PC-9 (cell line): ENCODE measurements at regions not wholly inside any gene's neighbourhood (a gene's known extent, or its start where the extent isn't known, plus 50 kb on each side); places are given as distances from the start of the nearest gene placed in this dataset.

Experiments used
- BruUV-seq: library from RNA; stranded (reverse); fragments of 400-500 nt; replicated peaks from 2 replicates; lab custom pipeline; 2021; lab: Mats Ljungman, UMichigan
- CTCF ChIA-PET: fragments of 300-600 bp; sonication (Branson Sonifier 250); formaldehyde crosslinking; loops from one replicate; lab custom pipeline; 2022; ENCODE audit warnings: antibody characterized with exemption; lab: Charles Lee
- POLR2A ChIA-PET: fragments of 300-600 bp; sonication (Branson Sonifier 250); formaldehyde crosslinking; loops from one replicate; lab custom pipeline; 2022; ENCODE audit warnings: antibody characterized with exemption; ENCODE audit not compliant: unreplicated experiment; lab: Charles Lee
- DNase-seq, 2 experiments: peaks; one replicate each; pipeline versions ENCODE4 v3.0.0 to v3.0.0-alpha.2; 2015 to 2022; ENCODE audit warnings: mixed read lengths in 1 of 2
- H2AFZ ChIP-seq: fragments of 200-600 bp; sonication (generic); 2 replicates; pipeline ENCODE4 v1.8.1; 2017; ENCODE audit warnings: antibody characterized with exemption
- H3F3A ChIP-seq: fragments of 200-600 bp; sonication (generic); 2 replicates; pipeline ENCODE4 v1.8.1; 2017; ENCODE audit warnings: antibody characterized with exemption, mild to moderate bottlenecking, low read depth; ENCODE audit not compliant: insufficient read depth
- H3K27ac ChIP-seq: fragments of 200-600 bp; sonication (generic); 2 replicates; pipeline ENCODE4 v1.6.1; 2016; ENCODE audit warnings: mixed run types
- H3K27me3 ChIP-seq: fragments of 200-600 bp; sonication (generic); 2 replicates; pipeline ENCODE4 v1.6.1; 2016; ENCODE audit warnings: low read depth, mixed run types; ENCODE audit not compliant: insufficient read depth
- H3K36me3 ChIP-seq: fragments of 200-600 bp; sonication (generic); 2 replicates; pipeline ENCODE4 v1.6.1; 2016; ENCODE audit warnings: low read depth, mixed run types
- H3K4me1 ChIP-seq: fragments of 200-600 bp; sonication (generic); replicated peaks from 2 replicates; pipeline ENCODE4 v1.6.1; 2016; ENCODE audit warnings: mixed run types; ENCODE audit not compliant: insufficient read depth
- H3K4me2 ChIP-seq: fragments of 200-600 bp; sonication (generic); 2 replicates; pipeline ENCODE4 v1.6.1; 2017; ENCODE audit warnings: mixed run types
- H3K4me3 ChIP-seq: fragments of 200-600 bp; sonication (generic); 2 replicates; pipeline ENCODE4 v1.6.1; 2016; ENCODE audit warnings: mixed run types
- H3K79me2 ChIP-seq: fragments of 200-600 bp; sonication (generic); 2 replicates; pipeline ENCODE4 v1.6.1; 2017; ENCODE audit warnings: low read depth, mixed run types
- H3K9me2 ChIP-seq: fragments of 200-600 bp; sonication (generic); 2 replicates; pipeline ENCODE4 v1.8.1; 2017; ENCODE audit warnings: mild to moderate bottlenecking; ENCODE audit not compliant: insufficient read depth
- H3K9me3 ChIP-seq: fragments of 200-600 bp; sonication (generic); 2 replicates; pipeline ENCODE4 v1.8.1; 2016; ENCODE audit warnings: low read depth; ENCODE audit not compliant: insufficient read depth
- H4K20me1 ChIP-seq: fragments of 200-600 bp; sonication (generic); 2 replicates; pipeline ENCODE4 v1.8.1; 2017; ENCODE audit not compliant: insufficient read depth
- EZH2 ChIP-seq: fragments of 200-600 bp; sonication (generic); IDR thresholded peaks from 2 replicates; pipeline ENCODE4 v1.8.0; 2017; ENCODE audit warnings: antibody characterized with exemption, low read depth
- intact Hi-C: fragments of 100-400 bp; cut with micrococcal nuclease; formaldehyde crosslinking; loops from one replicate; pipeline ENCODE4 v1.10.0; 2022; ENCODE audit not compliant: unreplicated experiment
- TF ChIP-seq, protein P1 (sequence below): fragments of 200-600 bp; sonication (generic); conservative IDR thresholded peaks from 2 replicates; pipeline ENCODE4 v1.6.1; 2017; ENCODE audit warnings: mixed run types, antibody characterized with exemption, mild to moderate bottlenecking, moderate library complexity

DNA sequence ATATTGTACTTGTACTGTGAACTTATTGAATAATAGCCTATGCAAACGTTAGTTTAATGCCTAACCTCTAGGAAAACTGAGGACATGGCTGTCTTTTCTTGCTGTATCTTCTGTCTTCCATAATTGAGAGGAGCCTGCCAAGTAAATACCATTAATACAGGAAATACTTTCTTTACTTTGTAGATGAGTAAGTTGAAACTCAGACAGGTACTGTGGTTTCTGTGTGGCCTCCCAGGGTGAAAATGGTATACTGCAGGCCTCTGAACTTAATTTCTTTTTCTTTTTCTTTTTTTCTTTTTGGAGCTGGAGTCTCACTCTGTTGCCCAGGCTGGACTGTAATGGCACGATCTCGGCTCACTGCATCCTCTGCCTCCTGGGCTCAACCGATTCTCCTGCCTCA lies 208.8 kb upstream of the ADGRL4 start:
- no peaks in the 10 kb centered on the region for H4K20me1 ChIP-seq
- H3K36me3 ChIP-seq: no peaks in the 10 kb centered on the region
- TF ChIP-seq EZH2: no peak
- TF ChIP-seq, protein P1, sequence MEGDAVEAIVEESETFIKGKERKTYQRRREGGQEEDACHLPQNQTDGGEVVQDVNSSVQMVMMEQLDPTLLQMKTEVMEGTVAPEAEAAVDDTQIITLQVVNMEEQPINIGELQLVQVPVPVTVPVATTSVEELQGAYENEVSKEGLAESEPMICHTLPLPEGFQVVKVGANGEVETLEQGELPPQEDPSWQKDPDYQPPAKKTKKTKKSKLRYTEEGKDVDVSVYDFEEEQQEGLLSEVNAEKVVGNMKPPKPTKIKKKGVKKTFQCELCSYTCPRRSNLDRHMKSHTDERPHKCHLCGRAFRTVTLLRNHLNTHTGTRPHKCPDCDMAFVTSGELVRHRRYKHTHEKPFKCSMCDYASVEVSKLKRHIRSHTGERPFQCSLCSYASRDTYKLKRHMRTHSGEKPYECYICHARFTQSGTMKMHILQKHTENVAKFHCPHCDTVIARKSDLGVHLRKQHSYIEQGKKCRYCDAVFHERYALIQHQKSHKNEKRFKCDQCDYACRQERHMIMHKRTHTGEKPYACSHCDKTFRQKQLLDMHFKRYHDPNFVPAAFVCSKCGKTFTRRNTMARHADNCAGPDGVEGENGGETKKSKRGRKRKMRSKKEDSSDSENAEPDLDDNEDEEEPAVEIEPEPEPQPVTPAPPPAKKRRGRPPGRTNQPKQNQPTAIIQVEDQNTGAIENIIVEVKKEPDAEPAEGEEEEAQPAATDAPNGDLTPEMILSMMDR: no peak
- no peaks in the 10 kb centered on the region for H3K79me2 ChIP-seq
- H3K9me3 ChIP-seq: no peaks in the 10 kb centered on the region; the same call in 1 of the 2 replicates
- H2AFZ ChIP-seq: 0 out of 2 replicates have a peak overlapping the region, but pooled peaks have one; percentile 10
- intact Hi-C loops: no loop called here
- no peak overlapping the region for H3K4me3 ChIP-seq
- no peaks in the 10 kb centered on the region for H3K4me1 ChIP-seq
- H3F3A ChIP-seq: no peaks in the 10 kb centered on the region
- H3K9me2 ChIP-seq: peaks cover 5% of the 10 kb centered on the region; the same call in 1 of the 2 replicates
- no TSS peak for BruUV-seq
- ChIA-PET POLR2A (no interaction called here), CTCF (no interaction called here)
- no peak overlapping the region for H3K27ac ChIP-seq
- no peak overlapping the region for H3K4me2 ChIP-seq
- no peak for DNase-seq
- H3K27me3 ChIP-seq: no peaks in the 10 kb centered on the region

DNA sequence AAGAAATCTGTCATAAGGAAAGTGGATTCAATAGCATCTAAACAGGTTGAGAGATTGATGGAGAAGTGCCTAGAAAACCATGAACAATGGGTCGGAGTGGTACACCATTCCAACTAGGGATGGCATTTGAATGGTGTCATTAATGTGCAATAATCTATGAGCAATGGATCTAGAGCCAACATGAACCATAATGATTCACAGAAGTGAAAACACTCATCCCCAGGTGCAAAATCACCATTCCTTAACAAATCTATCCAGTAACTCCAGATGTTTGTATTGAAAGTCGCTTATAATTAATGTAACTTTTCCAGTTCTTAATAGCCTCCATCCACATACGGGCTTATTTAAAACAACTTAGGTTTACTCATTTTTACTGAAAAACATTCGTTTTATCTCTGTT lies 201.3 kb upstream of the ADGRL4 start:
- Histone ChIP-seq H3K4me3 (no peak overlapping the region), H3K79me2 (no peaks in the 10 kb centered on the region), H3K27ac (no peak overlapping the region), H3K27me3 (no peaks in the 10 kb centered on the region), H3K9me2 (peaks cover under 1% of the 10 kb centered on the region; the same call in 1 of the 2 replicates), H3K4me1 (no peaks in the 10 kb centered on the region), H3K4me2 (no peak overlapping the region), H3K36me3 (no peaks in the 10 kb centered on the region), H3K9me3 (no peaks in the 10 kb centered on the region), H4K20me1 (no peaks in the 10 kb centered on the region), H3F3A (no peaks in the 10 kb centered on the region), H2AFZ (no peak overlapping the region)
- TF ChIP-seq EZH2: no peak
- CTCF ChIA-PET: no interaction called here
- no peak for DNase-seq
- intact Hi-C loops: no loop called here
- POLR2A ChIA-PET: no interaction called here
- BruUV-seq: no TSS peak

DNA sequence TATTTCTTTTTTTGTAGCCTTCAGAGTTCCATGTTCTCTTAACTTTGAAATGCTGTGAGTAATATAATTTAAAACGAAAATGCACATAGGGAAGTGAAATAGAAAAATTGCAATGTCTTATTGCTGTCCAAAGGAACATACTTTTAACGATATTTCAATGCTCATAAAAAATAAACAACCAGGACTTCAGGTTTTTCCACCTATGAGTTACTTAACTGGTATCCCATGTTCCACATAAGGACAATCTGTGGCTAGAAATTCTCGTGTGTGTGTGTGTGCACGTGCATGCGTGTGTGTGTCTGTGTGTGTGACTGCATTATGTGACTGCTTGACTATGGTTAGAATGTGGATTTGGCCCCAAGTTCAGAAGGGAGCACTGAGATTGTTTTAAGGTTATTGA lies 200.8 kb upstream of the ADGRL4 start:
- intact Hi-C loops: no loop called here
- no peak overlapping the region for H3K27ac ChIP-seq
- no peaks in the 10 kb centered on the region for H3F3A ChIP-seq
- ChIA-PET CTCF (no interaction called here), POLR2A (no interaction called here)
- H3K9me3 ChIP-seq: no peaks in the 10 kb centered on the region
- BruUV-seq: no TSS peak
- H3K4me3 ChIP-seq: no peak overlapping the region
- no peaks in the 10 kb centered on the region for H3K27me3 ChIP-seq
- no peak overlapping the region for H2AFZ ChIP-seq
- no peaks in the 10 kb centered on the region for H3K36me3 ChIP-seq
- no peaks in the 10 kb centered on the region for H4K20me1 ChIP-seq
- no peak for DNase-seq
- H3K79me2 ChIP-seq: no peaks in the 10 kb centered on the region
- TF ChIP-seq, protein P1: no peak
- TF ChIP-seq EZH2: no peak
- H3K9me2 ChIP-seq: no peaks in the 10 kb centered on the region; the same call in 1 of the 2 replicates
- H3K4me2 ChIP-seq: no peak overlapping the region
- no peaks in the 10 kb centered on the region for H3K4me1 ChIP-seq

DNA sequence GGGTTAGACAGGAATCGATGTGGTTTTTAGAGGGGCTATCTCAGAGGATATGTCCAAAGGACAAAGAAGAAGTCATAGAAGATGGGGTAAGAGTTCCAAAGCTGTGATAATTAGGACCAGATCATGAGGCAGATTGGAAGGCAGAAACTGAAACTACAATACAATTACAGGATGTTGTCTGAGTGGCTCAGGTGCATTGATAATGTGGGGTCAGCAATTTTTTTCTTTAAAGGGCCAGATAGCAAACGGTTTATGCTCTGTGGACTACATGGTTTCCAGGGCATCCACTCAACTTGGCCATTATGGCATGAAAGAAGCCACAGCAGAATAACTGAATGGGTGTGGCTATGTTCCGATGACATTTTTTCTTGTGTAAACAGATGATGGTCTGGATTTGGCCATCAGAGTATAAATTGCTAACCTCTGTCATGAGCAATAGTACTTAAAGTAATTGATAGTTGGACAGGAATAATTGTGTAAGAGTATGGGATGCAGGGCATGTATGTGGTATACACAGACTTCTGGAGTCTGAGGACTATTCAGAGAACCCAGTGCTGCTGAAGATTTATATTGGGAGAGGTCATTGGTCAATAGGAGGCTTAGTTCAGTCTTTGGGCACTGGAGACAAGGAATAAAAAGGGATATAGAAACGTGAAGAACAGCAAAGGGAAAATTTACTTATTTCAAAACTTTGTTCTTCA lies 198.4 kb upstream of the ADGRL4 start:
- no peak overlapping the region for H3K4me2 ChIP-seq
- no peak for DNase-seq
- no peaks in the 10 kb centered on the region for H3K36me3 ChIP-seq
- no peak overlapping the region for H3K27ac ChIP-seq
- H2AFZ ChIP-seq: no peak overlapping the region
- H4K20me1 ChIP-seq: no peaks in the 10 kb centered on the region
- intact Hi-C loops: no loop called here
- TF ChIP-seq, protein P1: no peak
- TF ChIP-seq EZH2: no peak
- no peaks in the 10 kb centered on the region for H3K9me2 ChIP-seq
- no peaks in the 10 kb centered on the region for H3K9me3 ChIP-seq
- H3K4me1 ChIP-seq: no peaks in the 10 kb centered on the region
- H3K27me3 ChIP-seq: no peaks in the 10 kb centered on the region
- H3K4me3 ChIP-seq: no peak overlapping the region
- H3K79me2 ChIP-seq: no peaks in the 10 kb centered on the region
- POLR2A ChIA-PET: no interaction called here
- BruUV-seq: no TSS peak
- CTCF ChIA-PET: no interaction called here
- no peaks in the 10 kb centered on the region for H3F3A ChIP-seq
